ENCODE measurements at regions not wholly inside any gene's neighbourhood (a gene's known extent, or its start where the extent isn't known, plus 50 kb on each side); places are given as distances from the start of the nearest gene placed in this dataset.

DNA sequence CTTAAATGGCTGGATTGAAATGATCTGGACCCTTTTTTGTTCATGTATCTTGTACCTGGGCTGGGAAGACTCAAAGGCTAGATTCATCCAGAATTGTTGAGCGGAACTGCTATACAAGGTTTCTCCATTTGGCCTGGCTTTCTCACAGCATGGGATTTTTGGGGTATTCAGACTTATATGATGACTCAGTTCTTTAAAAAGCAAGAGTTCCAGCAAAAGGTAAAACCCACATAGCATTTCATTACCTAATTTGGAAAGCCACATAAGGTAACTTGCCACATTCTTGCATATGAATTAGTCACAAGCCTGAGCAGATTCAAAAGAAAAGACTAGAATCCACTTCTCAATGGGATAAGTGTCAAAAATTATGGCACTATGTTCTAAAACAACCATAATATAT lies 137.4 kb downstream of the HGF start:
- no peak for DNase-seq (ENCODE audit: low spot score in 2 of 2)
- H3K4me3 ChIP-seq, result no peak overlapping the region
- TF ChIP-seq POLR2A (IDR thresholded peaks at IDR 0.05) (no peak), CTCF (IDR thresholded peaks at IDR 0.05) (no peak), POLR2AphosphoS5 (IDR thresholded peaks at IDR 0.05) (no peak), EP300 (IDR thresholded peaks at IDR 0.05) (no peak)
- no peaks in the 10 kb centered on the region for H3K4me1 ChIP-seq
- 100% methylated on average over 1 of the region's 1 CpG for WGBS
- no peaks in the 10 kb centered on the region for H3K9me3 ChIP-seq
- no peaks in the 10 kb centered on the region for H3K27me3 ChIP-seq
- H3K27ac ChIP-seq, result no peak overlapping the region
- no peaks in the 10 kb centered on the region for H3K36me3 ChIP-seq

- Histone ChIP-seq H3K27ac (no peak overlapping the region), H3K4me1 (no peaks in the 10 kb centered on the region), H3K27me3 (no peaks in the 10 kb centered on the region), H3K36me3 (no peaks in the 10 kb centered on the region), H3K9me3 (no peaks in the 10 kb centered on the region), H3K4me3 (no peak overlapping the region)
- TF ChIP-seq POLR2A (IDR thresholded peaks at IDR 0.05), result no peak
- no peak for TF ChIP-seq EP300 (IDR thresholded peaks at IDR 0.05)
- TF ChIP-seq POLR2AphosphoS5 (IDR thresholded peaks at IDR 0.05), result no peak
- no peak for TF ChIP-seq CTCF (IDR thresholded peaks at IDR 0.05)
- WGBS, result 95% methylated on average over 1 of the region's 1 CpG
- DNase-seq (ENCODE audit: low spot score in 2 of 2), result no peak
Observed at GRCh38 chr7:81630600-81630999, 139.2 kb downstream of the HGF start.

GRCh38 chr7:81629702-81630101 lies 140.1 kb downstream of the HGF start:
- 98% methylated on average over 2 of the region's 2 CpGs for WGBS
- H3K4me1 ChIP-seq, result no peaks in the 10 kb centered on the region
- DNase-seq (ENCODE audit: low spot score in 2 of 2), result no peak
- no peaks in the 10 kb centered on the region for H3K27me3 ChIP-seq
- no peak overlapping the region for H3K27ac ChIP-seq
- no peaks in the 10 kb centered on the region for H3K9me3 ChIP-seq
- TF ChIP-seq EP300 (IDR thresholded peaks at IDR 0.05) (no peak), POLR2AphosphoS5 (IDR thresholded peaks at IDR 0.05) (no peak), CTCF (IDR thresholded peaks at IDR 0.05) (no peak), POLR2A (IDR thresholded peaks at IDR 0.05) (no peak)
- no peak overlapping the region for H3K4me3 ChIP-seq
- H3K36me3 ChIP-seq, result no peaks in the 10 kb centered on the region

GRCh38 chr7:81628951-81629350 lies 140.9 kb downstream of the HGF start:
- no peaks in the 10 kb centered on the region for H3K36me3 ChIP-seq
- no peak for DNase-seq (ENCODE audit: low spot score in 2 of 2)
- H3K27ac ChIP-seq, result no peak overlapping the region
- TF ChIP-seq EP300 (IDR thresholded peaks at IDR 0.05) (no peak), CTCF (IDR thresholded peaks at IDR 0.05) (no peak), POLR2A (IDR thresholded peaks at IDR 0.05) (no peak), POLR2AphosphoS5 (IDR thresholded peaks at IDR 0.05) (no peak)
- H3K4me3 ChIP-seq, result no peak overlapping the region
- no peaks in the 10 kb centered on the region for H3K4me1 ChIP-seq
- H3K27me3 ChIP-seq, result no peaks in the 10 kb centered on the region
- no peaks in the 10 kb centered on the region for H3K9me3 ChIP-seq

DNA sequence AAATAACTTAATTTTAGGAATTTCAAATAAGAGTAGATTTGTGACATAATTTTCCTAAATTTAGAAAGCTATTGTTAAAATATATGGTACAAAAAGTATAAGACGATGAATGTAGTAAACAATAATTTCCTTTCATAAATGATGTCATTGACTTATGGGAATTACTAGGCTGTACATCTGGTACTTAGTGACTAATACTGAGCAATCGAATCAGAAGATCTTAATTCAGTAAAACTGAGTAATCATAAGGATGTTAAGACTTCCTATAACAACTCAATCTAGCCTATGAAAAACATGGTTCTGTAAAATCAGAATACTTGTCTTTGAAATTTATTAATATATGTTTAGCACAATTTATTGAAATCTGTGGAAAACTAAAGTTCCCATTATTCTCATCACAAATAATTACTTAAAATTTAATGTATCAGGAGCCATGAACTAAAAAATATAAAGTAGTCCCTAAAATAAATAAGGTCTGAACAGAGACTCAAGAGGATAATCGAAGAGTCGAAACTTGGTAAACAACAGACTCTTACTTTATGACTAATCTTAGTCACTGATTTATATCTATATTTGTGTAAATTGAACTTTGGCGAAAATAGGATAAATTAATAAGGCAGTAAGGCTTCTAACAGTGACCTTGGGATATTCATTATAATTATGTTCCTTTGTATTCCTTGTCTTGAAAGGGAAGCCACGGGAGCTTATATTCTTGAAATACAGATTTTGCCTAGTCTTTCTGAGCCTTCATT lies 142.1 kb downstream of the HGF start:
- TF ChIP-seq CTCF (IDR thresholded peaks at IDR 0.05), result no peak
- no peak for TF ChIP-seq POLR2A (IDR thresholded peaks at IDR 0.05)
- TF ChIP-seq EP300 (IDR thresholded peaks at IDR 0.05), result no peak
- TF ChIP-seq POLR2AphosphoS5 (IDR thresholded peaks at IDR 0.05), result no peak
- H3K27me3 ChIP-seq, result no peaks in the 10 kb centered on the region
- no peaks in the 10 kb centered on the region for H3K36me3 ChIP-seq
- 79% methylated on average over 6 of the region's 6 CpGs for WGBS
- H3K4me3 ChIP-seq, result no peak overlapping the region
- no peak overlapping the region for H3K27ac ChIP-seq
- DNase-seq (ENCODE audit: low spot score in 2 of 2), result no peak
- no peaks in the 10 kb centered on the region for H3K4me1 ChIP-seq
- H3K9me3 ChIP-seq, result no peaks in the 10 kb centered on the region

Data from suprapubic skin (tissue), 4 donors.